ENCODE measurements at regions not wholly inside any gene's neighbourhood (a gene's known extent, or its start where the extent isn't known, plus 50 kb on each side); places are given as distances from the start of the nearest gene placed in this dataset.

DNA sequence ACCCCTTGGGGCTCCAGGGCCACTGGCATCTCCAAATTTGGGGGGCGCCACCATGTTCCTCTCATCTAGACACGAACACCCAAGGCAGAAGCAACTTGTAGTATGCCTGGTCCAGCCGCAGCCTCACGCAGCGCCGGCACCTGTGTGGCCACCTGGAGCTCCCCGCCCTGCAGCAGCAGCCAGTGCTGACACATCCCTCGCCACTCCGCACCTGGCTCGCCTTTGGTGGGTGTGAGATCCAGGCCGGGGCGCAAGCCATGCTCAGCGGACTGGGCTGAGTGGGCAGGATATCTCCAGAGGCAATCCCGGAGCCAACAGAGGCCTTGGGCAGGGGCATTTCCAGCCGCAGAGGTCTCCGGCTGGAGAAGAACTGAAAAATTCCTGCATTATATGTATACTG is 1563.7 kb downstream of the NCAM2 start:
- H3K9me3 ChIP-seq (ENCODE audit: control insufficient read depth in 1 of 2, insufficient read depth in 1 of 2, low read depth in 1 of 2, low read length in 2 of 2): peaks cover 8 to 14% of the 10 kb centered on the region in 2 experiments; a peak in 2 of 4 replicates
- CTCF ChIA-PET: no interaction called here

GRCh38 chr21:22573834-22574233 is 1575.6 kb downstream of the NCAM2 start:
- Histone ChIP-seq H3K27me3 (ENCODE audit: insufficient read depth, low read length) (no peaks in the 10 kb centered on the region), H2AFZ (ENCODE audit: low read depth, low read length, poor library complexity, severe bottlenecking) (no peak overlapping the region), H3K27ac (ENCODE audit: low read depth, low read length) (no peak overlapping the region), H3K9me2 (ENCODE audit: insufficient read depth) (no peaks in the 10 kb centered on the region), H3K4me1 (ENCODE audit: control insufficient read depth in 1 of 2, insufficient read depth in 2 of 2, low read length in 2 of 2) (no peaks in the 10 kb centered on the region), H3K4me2 (ENCODE audit: low read length) (no peak overlapping the region), H3K79me2 (ENCODE audit: insufficient read depth, low read length) (no peaks in the 10 kb centered on the region), H4K20me1 (ENCODE audit: insufficient read depth) (no peaks in the 10 kb centered on the region; the same call in 1 of the 2 replicates), H3K9me3 (ENCODE audit: control insufficient read depth in 1 of 2, insufficient read depth in 1 of 2, low read depth in 1 of 2, low read length in 2 of 2) (peaks cover 0 to 3% of the 10 kb centered on the region in 2 experiments; a peak in 2 of 4 replicates), H3K36me3 (ENCODE audit: control insufficient read depth in 1 of 2, insufficient read depth in 2 of 2, low read length in 2 of 2) (no peaks in the 10 kb centered on the region), H3K9ac (ENCODE audit: low read length) (no peak overlapping the region), H3K4me3 (replicated peaks in 1 of 2; ENCODE audit: low read depth in 1 of 2, low read length in 2 of 2) (no peak overlapping the region)
- intact Hi-C loops (cut with micrococcal nuclease): no loop called here
- ATAC-seq: no peak
- BruUV-seq (replicated peaks): no TSS peak
- no peak for TF ChIP-seq ATF3 (IDR thresholded peaks at IDR 0.05)
- TF ChIP-seq YY1 (IDR thresholded peaks at IDR 0.05; ENCODE audit: extremely low read depth, insufficient replicate concordance, low read depth, low read length): no peak
- TF ChIP-seq SIN3A (IDR thresholded peaks at IDR 0.05; ENCODE audit: low read depth): no peak
- no peak for TF ChIP-seq CEBPB (IDR thresholded peaks at IDR 0.05; ENCODE audit: low read depth)
- no peak for TF ChIP-seq REST (IDR thresholded peaks at IDR 0.05; ENCODE audit: low read depth)
- no peak for TF ChIP-seq SP1 (IDR thresholded peaks at IDR 0.05; ENCODE audit: low read depth)
- no peak for TF ChIP-seq EZH2 (IDR thresholded peaks at IDR 0.05)
- ChIA-PET POLR2A (no interaction called here), RAD21 (ENCODE audit: low non-redundant PET in 1 of 2, low total read pairs in 2 of 2, uncharacterized antibody in 2 of 2, unreplicated experiment in 2 of 2) (no interaction called here), CTCF (no interaction called here)
- no peak for DNase-seq (ENCODE audit: low read depth, low spot score)

More for the DNA sequence above, 1563.7 kb downstream of the NCAM2 start:
- Histone ChIP-seq H3K27ac (ENCODE audit: low read depth, low read length) (no peak overlapping the region), H3K9ac (ENCODE audit: low read length) (no peak overlapping the region), H4K20me1 (ENCODE audit: insufficient read depth) (no peaks in the 10 kb centered on the region), H3K4me3 (replicated peaks in 1 of 2; ENCODE audit: low read depth in 1 of 2, low read length in 2 of 2) (no peak overlapping the region), H3K4me1 (ENCODE audit: control insufficient read depth in 1 of 2, insufficient read depth in 2 of 2, low read length in 2 of 2) (no peaks in the 10 kb centered on the region), H3K9me2 (ENCODE audit: insufficient read depth) (no peaks in the 10 kb centered on the region), H3K4me2 (ENCODE audit: low read length) (no peak overlapping the region), H3K27me3 (ENCODE audit: insufficient read depth, low read length) (no peaks in the 10 kb centered on the region), H3K79me2 (ENCODE audit: insufficient read depth, low read length) (no peaks in the 10 kb centered on the region), H2AFZ (ENCODE audit: low read depth, low read length, poor library complexity, severe bottlenecking) (no peak overlapping the region), H3K36me3 (ENCODE audit: control insufficient read depth in 1 of 2, insufficient read depth in 2 of 2, low read length in 2 of 2) (no peaks in the 10 kb centered on the region)
- no TSS peak for BruUV-seq (replicated peaks)
- RAD21 ChIA-PET (ENCODE audit: low non-redundant PET in 1 of 2, low total read pairs in 2 of 2, uncharacterized antibody in 2 of 2, unreplicated experiment in 2 of 2): no interaction called here
- intact Hi-C loops (cut with micrococcal nuclease): no loop called here
- no peak for DNase-seq (ENCODE audit: low read depth, low spot score)
- POLR2A ChIA-PET: no interaction called here
- no peak for ATAC-seq
- no peak for TF ChIP-seq CEBPB (IDR thresholded peaks at IDR 0.05; ENCODE audit: low read depth)

All from HCT116 (cell line).